MM.1S (cell line): ENCODE measurements at regions not wholly inside any gene's neighbourhood (a gene's known extent, or its start where the extent isn't known, plus 50 kb on each side); places are given as distances from the start of the nearest gene placed in this dataset.

ENCODE experiments used
- DNase-seq: peaks from one replicate; pipeline ENCODE4 v3.0.0-alpha.2; 2015
- H2AFZ ChIP-seq: fragments of 300-600 bp; sonication (generic); 2 replicates; pipeline ENCODE4 v1.6.0; 2016; ENCODE audit warnings: antibody characterized with exemption, low read length
- H3F3A ChIP-seq: fragments of 300-600 bp; sonication (generic); 2 replicates; pipeline ENCODE4 v1.6.1; 2016; ENCODE audit warnings: mild to moderate bottlenecking, antibody characterized with exemption, low read length, moderate library complexity, mixed read lengths; ENCODE audit not compliant: insufficient read depth
- H3K27ac ChIP-seq: fragments of 300-600 bp; sonication (generic); 2 replicates; pipeline ENCODE4 v1.5.1; 2016; ENCODE audit warnings: mild to moderate bottlenecking, low read length
- H3K27me3 ChIP-seq: fragments of 300-600 bp; sonication (generic); replicated peaks from 2 replicates; pipeline ENCODE4 v1.6.0; 2016; ENCODE audit warnings: low read length; ENCODE audit not compliant: insufficient read depth
- H3K36me3 ChIP-seq: fragments of 300-600 bp; sonication (generic); replicated peaks from 2 replicates; pipeline ENCODE4 v1.6.1; 2016; ENCODE audit warnings: mild to moderate bottlenecking, low read length, mixed read lengths; ENCODE audit not compliant: insufficient read depth
- H3K4me1 ChIP-seq: fragments of 300-600 bp; sonication (generic); 2 replicates; pipeline ENCODE4 v1.6.1; 2016; ENCODE audit warnings: low read length, mixed read lengths
- H3K4me2 ChIP-seq: fragments of 300-600 bp; sonication (generic); 2 replicates; pipeline ENCODE4 v1.6.0; 2016; ENCODE audit warnings: low read depth, low read length
- H3K4me3 ChIP-seq: fragments of 300-600 bp; sonication (generic); 2 replicates; pipeline ENCODE4 v1.5.1; 2016; ENCODE audit warnings: low read length, mixed read lengths
- H3K79me2 ChIP-seq: fragments of 300-600 bp; sonication (generic); 2 replicates; pipeline ENCODE4 v1.6.1; 2016; ENCODE audit warnings: mixed run types, low read length, mixed read lengths
- H3K9ac ChIP-seq: fragments of 300-600 bp; sonication (generic); 2 replicates; pipeline ENCODE4 v1.6.1; 2016; ENCODE audit warnings: low read length, mixed read lengths
- H3K9me2 ChIP-seq: fragments of 300-600 bp; sonication (generic); replicated peaks from 2 replicates; pipeline ENCODE4 v1.6.1; 2016; ENCODE audit warnings: mild to moderate bottlenecking, low read length, mixed read lengths; ENCODE audit not compliant: insufficient read depth
- H3K9me3 ChIP-seq: fragments of 300-600 bp; sonication (generic); replicated peaks from 2 replicates; pipeline ENCODE4 v1.6.1; 2016; ENCODE audit warnings: mild to moderate bottlenecking, low read length, mixed read lengths; ENCODE audit not compliant: insufficient read depth
- H4K20me1 ChIP-seq: fragments of 300-600 bp; sonication (generic); 2 replicates; pipeline ENCODE4 v1.6.1; 2016; ENCODE audit warnings: mild to moderate bottlenecking, low read length, moderate library complexity, mixed read lengths; ENCODE audit not compliant: insufficient read depth
- EZH2 ChIP-seq: fragments of 300-600 bp; sonication (generic); optimal IDR thresholded peaks from 2 replicates; pipeline ENCODE3; 2017; ENCODE audit warnings: low read depth, mild to moderate bottlenecking, antibody characterized with exemption, low read length, mixed read lengths
- EZH2phosphoT487 ChIP-seq: fragments of 300-600 bp; sonication (generic); IDR thresholded peaks from 2 replicates; pipeline ENCODE4 v1.6.1; 2018; ENCODE audit warnings: antibody characterized with exemption, low read length
- TF ChIP-seq, protein P1 (sequence below): fragments of 300-600 bp; sonication (generic); IDR thresholded peaks from 2 replicates; pipeline ENCODE4 v1.5.1; 2016; ENCODE audit warnings: antibody characterized with exemption, low read length, mixed read lengths

DNA sequence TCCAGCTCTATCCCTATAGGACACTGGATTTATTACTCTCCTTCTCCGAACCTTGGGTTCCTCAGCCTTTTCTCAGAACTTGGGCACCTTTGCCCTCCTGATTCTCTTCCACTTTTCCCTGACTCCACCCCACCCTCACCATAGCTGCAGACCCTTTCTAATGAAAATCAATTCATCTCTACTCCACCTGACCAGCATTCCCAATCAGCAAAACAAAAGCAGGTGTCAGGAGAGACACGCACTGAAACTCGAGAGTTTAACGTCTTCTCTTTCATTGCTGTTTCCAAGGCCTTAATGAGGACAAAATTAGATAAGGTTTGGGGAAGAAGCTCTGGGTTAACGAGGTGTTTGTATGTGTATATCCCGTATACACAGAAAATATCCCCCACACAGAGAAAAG, 208.8 kb downstream of the PLPP3 start:
- TF ChIP-seq EZH2phosphoT487 (no peak), EZH2 (no peak)
- TF ChIP-seq, protein P1, sequence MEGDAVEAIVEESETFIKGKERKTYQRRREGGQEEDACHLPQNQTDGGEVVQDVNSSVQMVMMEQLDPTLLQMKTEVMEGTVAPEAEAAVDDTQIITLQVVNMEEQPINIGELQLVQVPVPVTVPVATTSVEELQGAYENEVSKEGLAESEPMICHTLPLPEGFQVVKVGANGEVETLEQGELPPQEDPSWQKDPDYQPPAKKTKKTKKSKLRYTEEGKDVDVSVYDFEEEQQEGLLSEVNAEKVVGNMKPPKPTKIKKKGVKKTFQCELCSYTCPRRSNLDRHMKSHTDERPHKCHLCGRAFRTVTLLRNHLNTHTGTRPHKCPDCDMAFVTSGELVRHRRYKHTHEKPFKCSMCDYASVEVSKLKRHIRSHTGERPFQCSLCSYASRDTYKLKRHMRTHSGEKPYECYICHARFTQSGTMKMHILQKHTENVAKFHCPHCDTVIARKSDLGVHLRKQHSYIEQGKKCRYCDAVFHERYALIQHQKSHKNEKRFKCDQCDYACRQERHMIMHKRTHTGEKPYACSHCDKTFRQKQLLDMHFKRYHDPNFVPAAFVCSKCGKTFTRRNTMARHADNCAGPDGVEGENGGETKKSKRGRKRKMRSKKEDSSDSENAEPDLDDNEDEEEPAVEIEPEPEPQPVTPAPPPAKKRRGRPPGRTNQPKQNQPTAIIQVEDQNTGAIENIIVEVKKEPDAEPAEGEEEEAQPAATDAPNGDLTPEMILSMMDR: no peak
- no peak overlapping the region for H3K27ac ChIP-seq
- DNase-seq: no peak
- H4K20me1 ChIP-seq: no peaks in the 10 kb centered on the region
- H3K79me2 ChIP-seq: no peaks in the 10 kb centered on the region
- no peak overlapping the region for H3K9ac ChIP-seq
- H3F3A ChIP-seq: no peaks in the 10 kb centered on the region
- H2AFZ ChIP-seq: no peak overlapping the region
- no peaks in the 10 kb centered on the region for H3K27me3 ChIP-seq
- H3K9me3 ChIP-seq: no peaks in the 10 kb centered on the region
- no peaks in the 10 kb centered on the region for H3K4me1 ChIP-seq
- no peaks in the 10 kb centered on the region for H3K9me2 ChIP-seq
- no peak overlapping the region for H3K4me3 ChIP-seq
- H3K36me3 ChIP-seq: no peaks in the 10 kb centered on the region
- H3K4me2 ChIP-seq: no peak overlapping the region

DNA sequence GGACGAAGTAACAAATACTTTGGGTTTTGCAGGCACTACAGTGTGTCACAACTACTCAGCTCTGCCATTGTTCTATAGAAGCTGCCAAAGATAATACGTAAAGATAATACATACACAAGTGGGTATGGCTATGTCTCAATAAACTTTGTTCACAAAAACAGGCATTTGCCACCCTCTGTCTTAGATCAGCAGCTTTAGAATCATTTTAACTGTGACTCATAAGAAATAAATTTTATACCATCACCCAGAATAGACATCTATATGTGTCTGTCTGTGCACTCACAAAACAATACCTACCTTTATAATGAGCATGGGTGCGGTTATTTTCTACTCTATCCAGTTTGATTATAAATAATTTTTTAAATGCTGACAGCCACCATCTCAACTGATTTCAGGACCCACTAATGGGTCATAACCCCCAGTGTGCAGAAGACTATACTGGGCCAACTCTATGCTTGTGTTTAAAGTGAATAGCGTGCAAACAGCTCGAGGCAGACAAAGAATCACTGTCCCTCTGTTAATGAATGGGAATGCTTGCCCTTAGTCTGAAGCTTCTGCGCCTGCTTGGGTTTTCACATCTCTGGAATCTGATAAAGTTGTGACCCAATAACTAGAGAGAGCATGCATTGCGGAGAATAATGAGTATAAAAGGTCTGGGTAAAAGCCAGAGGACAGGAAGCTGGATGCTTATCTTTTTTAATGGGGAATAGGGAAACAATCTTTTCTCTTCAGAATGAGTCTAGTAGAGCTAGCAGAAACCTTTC, 216.2 kb downstream of the PLPP3 start:
- Histone ChIP-seq H3K79me2 (no peaks in the 10 kb centered on the region), H3K9ac (no peak overlapping the region), H3K27me3 (no peaks in the 10 kb centered on the region), H3F3A (no peaks in the 10 kb centered on the region), H3K27ac (no peak overlapping the region), H3K4me2 (no peak overlapping the region), H3K4me1 (no peaks in the 10 kb centered on the region), H3K36me3 (no peaks in the 10 kb centered on the region), H3K4me3 (no peak overlapping the region), H4K20me1 (no peaks in the 10 kb centered on the region), H3K9me2 (no peaks in the 10 kb centered on the region), H2AFZ (no peak overlapping the region), H3K9me3 (no peaks in the 10 kb centered on the region)
- no peak for TF ChIP-seq EZH2
- TF ChIP-seq, protein P1: no peak
- no peak for TF ChIP-seq EZH2phosphoT487
- no peak for DNase-seq

DNA sequence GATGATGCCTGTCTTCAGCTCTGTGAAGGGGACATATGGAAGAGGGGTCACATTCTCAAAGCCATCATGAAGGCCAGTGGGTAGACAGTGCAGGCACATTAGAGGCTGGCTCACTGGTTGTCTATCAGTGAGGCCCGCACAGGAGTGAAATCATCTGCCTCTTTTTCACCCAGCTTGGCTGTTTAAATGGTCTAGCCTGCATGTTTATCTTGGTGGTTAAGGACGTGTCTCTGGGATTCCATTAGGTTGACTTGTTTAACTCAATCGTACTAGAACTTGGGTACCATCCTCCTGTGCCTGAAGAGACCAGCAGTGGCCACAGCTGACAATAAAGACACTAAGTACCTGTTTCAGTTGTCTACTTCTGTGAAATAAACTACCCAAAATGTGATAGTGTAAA, 219.3 kb downstream of the PLPP3 start:
- Histone ChIP-seq H3K9ac (no peak overlapping the region), H3K36me3 (no peaks in the 10 kb centered on the region), H3K27ac (no peak overlapping the region), H3K79me2 (no peaks in the 10 kb centered on the region), H4K20me1 (no peaks in the 10 kb centered on the region), H3K4me3 (no peak overlapping the region), H3F3A (no peaks in the 10 kb centered on the region), H3K4me2 (no peak overlapping the region), H3K4me1 (no peaks in the 10 kb centered on the region), H3K27me3 (no peaks in the 10 kb centered on the region), H3K9me2 (no peaks in the 10 kb centered on the region), H3K9me3 (no peaks in the 10 kb centered on the region), H2AFZ (no peak overlapping the region)
- no peak for DNase-seq
- TF ChIP-seq EZH2 (no peak), EZH2phosphoT487 (no peak)

DNA sequence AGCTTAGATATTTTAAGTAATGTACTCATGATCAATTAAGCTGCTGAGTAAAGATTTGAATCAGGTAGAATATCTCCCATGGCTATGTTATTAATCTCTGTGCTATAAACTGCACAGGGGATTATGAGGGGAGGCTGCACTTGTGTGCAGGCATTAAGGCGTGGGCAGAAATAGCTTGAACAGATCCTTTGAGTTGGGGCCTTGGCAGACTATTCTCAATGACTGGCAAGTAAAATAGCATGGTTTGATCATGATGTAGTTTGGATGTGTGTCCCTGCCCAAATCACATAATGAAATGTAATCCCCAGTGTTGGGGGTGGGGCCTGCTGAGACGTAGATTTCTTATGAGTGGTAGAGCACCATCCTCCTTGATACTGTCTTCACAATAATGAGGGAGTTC, 220.3 kb downstream of the PLPP3 start:
- Histone ChIP-seq H3K9me3 (no peaks in the 10 kb centered on the region), H3K9ac (no peak overlapping the region), H3K27ac (no peak overlapping the region), H2AFZ (no peak overlapping the region), H3K4me1 (no peaks in the 10 kb centered on the region), H4K20me1 (no peaks in the 10 kb centered on the region), H3K27me3 (no peaks in the 10 kb centered on the region), H3K9me2 (no peaks in the 10 kb centered on the region), H3K36me3 (no peaks in the 10 kb centered on the region), H3K4me3 (no peak overlapping the region), H3K79me2 (no peaks in the 10 kb centered on the region), H3K4me2 (no peak overlapping the region), H3F3A (no peaks in the 10 kb centered on the region)
- no peak for DNase-seq
- TF ChIP-seq, protein P1: no peak
